Transverse colon (tissue), 4 donors: ENCODE measurements at regions not wholly inside any gene's neighbourhood (a gene's known extent, or its start where the extent isn't known, plus 50 kb on each side); places are given as distances from the start of the nearest gene placed in this dataset.
A peak's percentile ranks its signal among the peaks of the same experiment; 100 is the strongest.

Experiments used
- DNase-seq: peaks from one replicate; pipeline ENCODE4 v3.0.0-alpha.2; 2019
- H3K27ac ChIP-seq, 4 donors: fragments of 200-600 bp; sonication (generic); 2 replicates each; pipeline ENCODE4 v1.5.1; 2016 to 2018; ENCODE audit warnings: inconsistent platforms in 4 of 4
- H3K27me3 ChIP-seq: fragments of 200-600 bp; sonication (generic); 2 replicates; pipeline ENCODE4 v1.5.1; 2017; ENCODE audit warnings: inconsistent platforms
- H3K36me3 ChIP-seq, 4 donors: fragments of 200-600 bp; sonication (generic); 2 replicates each; pipeline ENCODE4 v1.5.1; 2017 to 2019; ENCODE audit warnings: inconsistent platforms in 4 of 4
- H3K4me1 ChIP-seq, 4 donors: fragments of 200-600 bp; sonication (generic); 2 replicates each; pipeline ENCODE4 v1.5.1; 2017 to 2020; ENCODE audit warnings: inconsistent platforms in 4 of 4
- H3K4me3 ChIP-seq, 4 donors: fragments of 200-600 bp; sonication (generic); 1 replicate in 1 of 4; 2 replicates in 3 of 4; pipeline versions ENCODE4 v1.5.1 to v1.6.1; 2017 to 2019; ENCODE audit warnings: inconsistent platforms in 4 of 4
- H3K9me3 ChIP-seq, 2 donors: fragments of 200-600 bp; sonication (generic); 2 replicates each; pipeline ENCODE4 v1.5.1; 2017 to 2019; ENCODE audit warnings: inconsistent platforms in 2 of 2
- CTCF ChIP-seq, 5 experiments: fragments of 200-600 bp in 3 of 5; fragments of 450-650 bp in 2 of 5; sonication (generic) in 3 of 5; IDR thresholded peaks; 1 replicate in 2 of 5; 2 replicates in 3 of 5; pipeline ENCODE4 v1.5.1; 2016 to 2017; ENCODE audit warnings: antibody characterized with exemption in 5 of 5, inconsistent platforms in 3 of 5, mild to moderate bottlenecking in 2 of 5, moderate library complexity in 1 of 5
- EP300 ChIP-seq: sonication (generic); formaldehyde crosslinking; IDR thresholded peaks from one replicate; pipeline ENCODE4 v1.6.1; 2017; ENCODE audit warnings: antibody characterized with exemption, low read depth
- POLR2A ChIP-seq: fragments of 450-650 bp; IDR thresholded peaks from one replicate; pipeline ENCODE4 v1.6.1; 2016; ENCODE audit warnings: antibody characterized with exemption, mild to moderate bottlenecking, moderate library complexity
- POLR2AphosphoS5 ChIP-seq, 3 donors: sonication (generic); formaldehyde crosslinking; IDR thresholded peaks; one replicate each; pipeline ENCODE4 v1.6.1; 2016; ENCODE audit warnings: antibody characterized with exemption in 3 of 3
- WGBS, 2 donors: methylation state at CpG; one replicate each; pipeline ENCODE4 v1.1.5; 2018; ENCODE audit warnings: low coverage in 1 of 2; 5-methylcytosine and 5-hydroxymethylcytosine counted together
- in situ Hi-C, 4 donors: fragments of 200-750 bp; cut with MboI; loops; one replicate each; pipeline versions ENCODE4 v1.15.0 to v1.15.1; 2017; ENCODE audit warnings: low sequenced_read_pairs in 3 of 4, low pct_ligation_motif_present in 1 of 4, low pct_unique_long_range_greater_than_20kb in 1 of 4
- intact Hi-C: fragments of 100-400 bp; cut with DNase I; formaldehyde crosslinking; loops from one replicate; pipeline ENCODE4 v1.15.1; 2023; ENCODE audit warnings: low total_unique reads

GRCh38 chr15:96406291-96406690, 75.8 kb downstream of the NR2F2 start:
- TF ChIP-seq CTCF (IDR thresholded peaks at IDR 0.05) (no peak), POLR2A (no peak), POLR2AphosphoS5 (IDR thresholded peaks at IDR 0.05) (no peak), EP300 (no peak)
- Histone ChIP-seq H3K27me3 (peaks cover 78% of the 10 kb centered on the region), H3K4me3 (no peak overlapping the region), H3K9me3 (no peaks in the 10 kb centered on the region), H3K36me3 (no peaks in the 10 kb centered on the region), H3K27ac (no peak overlapping the region), H3K4me1 (peaks cover 0 to 15% (median 12%) of the 10 kb centered on the region in 4 donors)
- in situ Hi-C loops (no loop called here), intact Hi-C loops (no loop called here)
- 81 to 83% methylated on average over 2 to 3 of the region's 3 CpGs for WGBS, 2 donors
- no peak for DNase-seq

GRCh38 chr15:96406701-96407100, 76.2 kb downstream of the NR2F2 start:
- peaks cover 78% of the 10 kb centered on the region for H3K27me3 ChIP-seq
- H3K27ac ChIP-seq: no peak overlapping the region
- no peak for TF ChIP-seq POLR2AphosphoS5 (IDR thresholded peaks at IDR 0.05)
- no peak for TF ChIP-seq POLR2A
- TF ChIP-seq CTCF (IDR thresholded peaks at IDR 0.05): no peak
- no peak for TF ChIP-seq EP300
- no peak for DNase-seq
- in situ Hi-C loops: no loop called here
- H3K36me3 ChIP-seq: no peaks in the 10 kb centered on the region
- intact Hi-C loops: no loop called here
- H3K9me3 ChIP-seq: no peaks in the 10 kb centered on the region
- H3K4me3 ChIP-seq: no peak overlapping the region
- WGBS, 2 donors: 79 to 80% methylated on average over 2 to 7 of the region's 7 CpGs
- peaks cover 0 to 15% (median 12%) of the 10 kb centered on the region in 4 donors for H3K4me1 ChIP-seq

GRCh38 chr15:96407482-96407881, 77.0 kb downstream of the NR2F2 start:
- no peak for TF ChIP-seq POLR2A
- TF ChIP-seq POLR2AphosphoS5 (IDR thresholded peaks at IDR 0.05): no peak
- no peak for TF ChIP-seq EP300
- no peak for TF ChIP-seq CTCF (IDR thresholded peaks at IDR 0.05)
- DNase-seq: no peak
- Histone ChIP-seq H3K36me3 (no peaks in the 10 kb centered on the region), H3K27ac (no peak overlapping the region), H3K4me3 (no peak overlapping the region), H3K27me3 (peaks cover 85% of the 10 kb centered on the region), H3K4me1 (peaks cover 0 to 15% (median 12%) of the 10 kb centered on the region in 4 donors), H3K9me3 (no peaks in the 10 kb centered on the region)
- intact Hi-C loops (no loop called here), in situ Hi-C loops (no loop called here)
- WGBS, 2 donors: 63 to 73% methylated on average over 2 of the region's 2 CpGs

- in situ Hi-C loops: no loop called here
- no peaks in the 10 kb centered on the region for H3K36me3 ChIP-seq
- peaks cover 0 to 15% (median 12%) of the 10 kb centered on the region in 4 donors for H3K4me1 ChIP-seq
- intact Hi-C loops: no loop called here
- peaks cover 92% of the 10 kb centered on the region for H3K27me3 ChIP-seq
- H3K9me3 ChIP-seq: no peaks in the 10 kb centered on the region
- 17 to 20% methylated on average over 3 to 17 of the region's 20 CpGs for WGBS, 2 donors
- no peak overlapping the region for H3K27ac ChIP-seq
- no peak for DNase-seq
- peak overlapping the region in 1 of 4 donors; percentile 36 for H3K4me3 ChIP-seq
- TF ChIP-seq CTCF (IDR thresholded peaks at IDR 0.05): no peak
- TF ChIP-seq EP300: no peak
- no peak for TF ChIP-seq POLR2A
- no peak for TF ChIP-seq POLR2AphosphoS5 (IDR thresholded peaks at IDR 0.05)
Measured at GRCh38 chr15:96408591-96409183, 78.2 kb downstream of the NR2F2 start.
